Keratinocyte (primary cell): ENCODE measurements at regions not wholly inside any gene's neighbourhood (a gene's known extent, or its start where the extent isn't known, plus 50 kb on each side); places are given as distances from the start of the nearest gene placed in this dataset.

Source experiments
- DNase-seq: peaks from one replicate; pipeline ENCODE4 v3.0.0-alpha.2; 2011; ENCODE audit warnings: low read depth, missing footprints, low spot score
- FAIRE-seq: peaks from 2 replicates; lab custom pipeline; 2011; peaks lifted over from hg19 to GRCh38; lab: Jason Lieb, UNC
- H2AFZ ChIP-seq: 2 replicates; pipeline ENCODE4 v1.6.0; 2012; ENCODE audit warnings: low read length, control low read depth, inconsistent platforms; ENCODE audit not compliant: control insufficient read depth
- H3K27ac ChIP-seq: 2 replicates; pipeline ENCODE4 v1.5.1; 2011; ENCODE audit warnings: low read length; ENCODE audit not compliant: control insufficient read depth, insufficient read depth
- H3K27me3 ChIP-seq: 3 replicates; pipeline ENCODE4 v1.6.0; 2011; ENCODE audit warnings: low read length; ENCODE audit not compliant: control insufficient read depth, insufficient read depth; ENCODE audit errors: extremely low read depth
- H3K36me3 ChIP-seq, 2 experiments: 2 replicates in 1 of 2; 3 replicates in 1 of 2; pipeline ENCODE4 v1.5.1; 2011; ENCODE audit warnings: low read length in 2 of 2, mild to moderate bottlenecking in 1 of 2; ENCODE audit not compliant: control insufficient read depth in 2 of 2, insufficient read depth in 2 of 2; ENCODE audit errors: extremely low read depth in 1 of 2
- H3K4me1 ChIP-seq: 3 replicates; pipeline ENCODE4 v1.5.1; 2011; ENCODE audit warnings: low read length; ENCODE audit not compliant: control insufficient read depth, insufficient read depth; ENCODE audit errors: extremely low read depth
- H3K4me2 ChIP-seq: 3 replicates; pipeline ENCODE4 v1.6.0; 2011; ENCODE audit warnings: low read depth, low read length; ENCODE audit not compliant: control insufficient read depth, insufficient read depth; ENCODE audit errors: extremely low read depth
- H3K4me3 ChIP-seq, 3 experiments: fragments of 200-600 bp in 1 of 3; sonication (generic) in 1 of 3; 2 replicates in 2 of 3; 3 replicates in 1 of 3; pipeline ENCODE4 v1.5.1; 2011 to 2016; ENCODE audit warnings: low read length in 3 of 3, mild to moderate bottlenecking in 3 of 3, control low read depth in 2 of 3, inconsistent platforms in 1 of 3, low read depth in 1 of 3, mixed read lengths in 1 of 3, mixed run types in 1 of 3, moderate library complexity in 1 of 3; ENCODE audit not compliant: control insufficient read depth in 2 of 3, insufficient read depth in 2 of 3; ENCODE audit errors: extremely low read depth in 1 of 3
- H3K79me2 ChIP-seq: 2 replicates; pipeline ENCODE4 v1.6.0; 2012; ENCODE audit warnings: low read length; ENCODE audit not compliant: control insufficient read depth, insufficient read depth
- H3K9ac ChIP-seq: 3 replicates; pipeline ENCODE4 v1.6.0; 2011; ENCODE audit warnings: low read length; ENCODE audit not compliant: control insufficient read depth, insufficient read depth; ENCODE audit errors: extremely low read depth
- H3K9me1 ChIP-seq: 3 replicates; pipeline ENCODE4 v1.6.0; 2011; ENCODE audit warnings: low read length; ENCODE audit not compliant: control insufficient read depth, insufficient read depth; ENCODE audit errors: extremely low read depth
- H3K9me3 ChIP-seq: 2 replicates; pipeline ENCODE4 v1.5.1; 2012; ENCODE audit warnings: low read depth, low read length; ENCODE audit not compliant: control insufficient read depth
- H4K20me1 ChIP-seq: 3 replicates; pipeline ENCODE4 v1.6.0; 2011; ENCODE audit warnings: low read length; ENCODE audit not compliant: control insufficient read depth, insufficient read depth; ENCODE audit errors: extremely low read depth
- EZH2 ChIP-seq: IDR thresholded peaks from one replicate; pipeline ENCODE4 v1.6.1; 2012; ENCODE audit warnings: inconsistent platforms, mild to moderate bottlenecking, low read length, moderate library complexity
- dilution Hi-C: fragments of 300-500 bp; cut with MboI; formaldehyde crosslinking; loops from one replicate; pipeline ENCODE4 v1.7.0; 2020; ENCODE audit warnings: low sequenced_read_pairs; ENCODE audit not compliant: extremely low pct_ligation_motif_present
- TF ChIP-seq, protein P1 (sequence below), 3 experiments: IDR thresholded peaks in 1 of 3; conservative IDR thresholded peaks in 1 of 3; optimal IDR thresholded peaks in 1 of 3; 2 replicates in 2 of 3; 3 replicates in 1 of 3; pipeline versions ENCODE3 to v1.5.1; 2011; ENCODE audit warnings: low read length in 3 of 3, mild to moderate bottlenecking in 3 of 3, moderate library complexity in 2 of 3, control low read depth in 1 of 3, inconsistent platforms in 1 of 3; ENCODE audit not compliant: insufficient read depth in 2 of 3; ENCODE audit errors: extremely low read depth in 1 of 3

GRCh38 chr13:63909726-63910375, 2494.2 kb upstream of the PCDH20 start:
- Histone ChIP-seq H3K4me2 (no peak overlapping the region), H4K20me1 (no peaks in the 10 kb centered on the region), H3K27ac (no peak overlapping the region), H3K9ac (no peak overlapping the region), H2AFZ (no peak overlapping the region), H3K79me2 (no peaks in the 10 kb centered on the region), H3K27me3 (no peaks in the 10 kb centered on the region), H3K36me3 (no peaks in the 10 kb centered on the region), H3K9me1 (no peaks in the 10 kb centered on the region), H3K9me3 (no peaks in the 10 kb centered on the region), H3K4me1 (no peaks in the 10 kb centered on the region), H3K4me3 (no peak overlapping the region)
- dilution Hi-C loops, result no loop called here
- FAIRE-seq, result no peak
- TF ChIP-seq EZH2, result no peak
- TF ChIP-seq, protein P1, sequence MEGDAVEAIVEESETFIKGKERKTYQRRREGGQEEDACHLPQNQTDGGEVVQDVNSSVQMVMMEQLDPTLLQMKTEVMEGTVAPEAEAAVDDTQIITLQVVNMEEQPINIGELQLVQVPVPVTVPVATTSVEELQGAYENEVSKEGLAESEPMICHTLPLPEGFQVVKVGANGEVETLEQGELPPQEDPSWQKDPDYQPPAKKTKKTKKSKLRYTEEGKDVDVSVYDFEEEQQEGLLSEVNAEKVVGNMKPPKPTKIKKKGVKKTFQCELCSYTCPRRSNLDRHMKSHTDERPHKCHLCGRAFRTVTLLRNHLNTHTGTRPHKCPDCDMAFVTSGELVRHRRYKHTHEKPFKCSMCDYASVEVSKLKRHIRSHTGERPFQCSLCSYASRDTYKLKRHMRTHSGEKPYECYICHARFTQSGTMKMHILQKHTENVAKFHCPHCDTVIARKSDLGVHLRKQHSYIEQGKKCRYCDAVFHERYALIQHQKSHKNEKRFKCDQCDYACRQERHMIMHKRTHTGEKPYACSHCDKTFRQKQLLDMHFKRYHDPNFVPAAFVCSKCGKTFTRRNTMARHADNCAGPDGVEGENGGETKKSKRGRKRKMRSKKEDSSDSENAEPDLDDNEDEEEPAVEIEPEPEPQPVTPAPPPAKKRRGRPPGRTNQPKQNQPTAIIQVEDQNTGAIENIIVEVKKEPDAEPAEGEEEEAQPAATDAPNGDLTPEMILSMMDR (optimal IDR thresholded peaks at IDR 0.05 in 1 of 3, IDR thresholded peaks at IDR 0.05 in 1 of 3, conservative IDR thresholded peaks at IDR 0.05 in 1 of 3; ENCODE audit: extremely low read depth in 1 of 3, insufficient read depth in 2 of 3, low read length in 3 of 3), result no peak
- no peak for DNase-seq

GRCh38 chr13:63902141-63902540, 2486.5 kb upstream of the PCDH20 start:
- Histone ChIP-seq H3K27me3 (no peaks in the 10 kb centered on the region), H3K79me2 (no peaks in the 10 kb centered on the region), H3K9me1 (no peaks in the 10 kb centered on the region), H4K20me1 (no peaks in the 10 kb centered on the region), H3K4me1 (no peaks in the 10 kb centered on the region), H3K36me3 (no peaks in the 10 kb centered on the region), H3K4me3 (no peak overlapping the region), H3K9me3 (no peaks in the 10 kb centered on the region), H2AFZ (no peak overlapping the region), H3K4me2 (no peak overlapping the region), H3K9ac (no peak overlapping the region), H3K27ac (no peak overlapping the region)
- no peak for TF ChIP-seq EZH2
- TF ChIP-seq, protein P1 (optimal IDR thresholded peaks at IDR 0.05 in 1 of 3, IDR thresholded peaks at IDR 0.05 in 1 of 3, conservative IDR thresholded peaks at IDR 0.05 in 1 of 3; ENCODE audit: extremely low read depth in 1 of 3, insufficient read depth in 2 of 3, low read length in 3 of 3), result no peak
- dilution Hi-C loops, result no loop called here
- DNase-seq (no peak), FAIRE-seq (no peak)
